ENCODE measurements at regions not wholly inside any gene's neighbourhood (a gene's known extent, or its start where the extent isn't known, plus 50 kb on each side); places are given as distances from the start of the nearest gene placed in this dataset.
A peak's percentile ranks its signal among the peaks of the same experiment; 100 is the strongest.

- Histone ChIP-seq H3K27me3 (no peaks in the 10 kb centered on the region), H3K9me3 (no peaks in the 10 kb centered on the region), H3K27ac (no peak overlapping the region), H3K4me3 (no peak overlapping the region), H3K4me1 (no peaks in the 10 kb centered on the region), H3K36me3 (no peaks in the 10 kb centered on the region)
- ATAC-seq (no peak), DNase-seq (no peak)
- intact Hi-C loops (cut with DNase I) = no loop called here
- WGBS (ENCODE audit: insufficient coverage, low coverage, low lambda C conversion rate, missing lambda C conversion rate) = 100% methylated on average over 2 of the region's 2 CpGs
- no peak for TF ChIP-seq POLR2A (IDR thresholded peaks at IDR 0.05)
- TF ChIP-seq, protein P1, sequence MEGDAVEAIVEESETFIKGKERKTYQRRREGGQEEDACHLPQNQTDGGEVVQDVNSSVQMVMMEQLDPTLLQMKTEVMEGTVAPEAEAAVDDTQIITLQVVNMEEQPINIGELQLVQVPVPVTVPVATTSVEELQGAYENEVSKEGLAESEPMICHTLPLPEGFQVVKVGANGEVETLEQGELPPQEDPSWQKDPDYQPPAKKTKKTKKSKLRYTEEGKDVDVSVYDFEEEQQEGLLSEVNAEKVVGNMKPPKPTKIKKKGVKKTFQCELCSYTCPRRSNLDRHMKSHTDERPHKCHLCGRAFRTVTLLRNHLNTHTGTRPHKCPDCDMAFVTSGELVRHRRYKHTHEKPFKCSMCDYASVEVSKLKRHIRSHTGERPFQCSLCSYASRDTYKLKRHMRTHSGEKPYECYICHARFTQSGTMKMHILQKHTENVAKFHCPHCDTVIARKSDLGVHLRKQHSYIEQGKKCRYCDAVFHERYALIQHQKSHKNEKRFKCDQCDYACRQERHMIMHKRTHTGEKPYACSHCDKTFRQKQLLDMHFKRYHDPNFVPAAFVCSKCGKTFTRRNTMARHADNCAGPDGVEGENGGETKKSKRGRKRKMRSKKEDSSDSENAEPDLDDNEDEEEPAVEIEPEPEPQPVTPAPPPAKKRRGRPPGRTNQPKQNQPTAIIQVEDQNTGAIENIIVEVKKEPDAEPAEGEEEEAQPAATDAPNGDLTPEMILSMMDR (IDR thresholded peaks at IDR 0.05) = no peak
These were observed 210.9 kb upstream of the CLINT1 start for GRCh38 chr5:158069838-158070237.

DNA sequence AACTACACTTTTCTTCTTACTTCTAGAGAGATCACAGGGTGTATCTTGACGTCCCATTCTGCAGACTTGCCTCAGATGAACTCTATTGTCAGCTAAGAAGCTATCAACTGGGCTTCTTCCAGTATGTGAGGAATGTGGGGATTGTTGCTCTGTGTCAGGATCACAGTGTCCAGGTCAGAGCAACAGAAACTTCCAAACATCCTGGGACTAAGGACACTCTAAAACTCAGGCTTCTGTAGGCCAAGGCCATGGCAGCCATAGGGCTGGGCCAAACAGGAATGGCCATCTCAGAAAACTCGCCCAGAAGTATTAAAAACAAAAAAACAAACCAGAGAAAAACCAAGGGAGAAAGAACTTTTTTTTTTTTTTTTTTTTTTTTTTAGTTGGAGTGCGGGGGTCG is 210.0 kb upstream of the CLINT1 start:
- no peaks in the 10 kb centered on the region for H3K9me3 ChIP-seq
- no peak overlapping the region for H3K27ac ChIP-seq
- intact Hi-C loops (cut with DNase I) = no loop called here
- H3K27me3 ChIP-seq = no peaks in the 10 kb centered on the region
- DNase-seq (no peak), ATAC-seq (peak in 1 of 4 donors; percentile 12)
- no peaks in the 10 kb centered on the region for H3K36me3 ChIP-seq
- 53% methylated on average over 4 of the region's 4 CpGs for WGBS (ENCODE audit: insufficient coverage, low coverage, low lambda C conversion rate, missing lambda C conversion rate)
- no peak overlapping the region for H3K4me3 ChIP-seq
- TF ChIP-seq POLR2A (IDR thresholded peaks at IDR 0.05) = no peak
- TF ChIP-seq, protein P1 (IDR thresholded peaks at IDR 0.05) = no peak
- no peaks in the 10 kb centered on the region for H3K4me1 ChIP-seq

DNA sequence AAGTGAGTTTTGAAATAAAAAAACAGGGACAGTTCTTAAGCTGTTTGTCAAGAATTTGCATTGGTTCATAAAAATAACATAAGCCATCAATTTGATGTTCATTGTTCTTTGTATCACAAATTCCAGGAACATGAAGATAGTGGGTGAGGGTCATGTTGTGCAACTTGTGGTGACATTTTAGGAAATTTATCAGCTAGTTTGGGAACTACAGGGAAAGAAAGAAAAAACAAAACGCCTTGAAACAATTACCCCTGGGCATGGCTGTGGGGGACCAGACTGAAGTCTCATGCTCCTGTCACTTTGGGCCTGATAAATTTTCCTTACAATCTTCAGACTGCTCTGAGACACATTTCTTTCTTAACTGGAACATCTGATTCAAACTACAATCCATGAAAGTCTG is 207.1 kb upstream of the CLINT1 start:
- Histone ChIP-seq H3K9me3 (no peaks in the 10 kb centered on the region), H3K4me3 (no peak overlapping the region), H3K27ac (no peak overlapping the region)

DNA sequence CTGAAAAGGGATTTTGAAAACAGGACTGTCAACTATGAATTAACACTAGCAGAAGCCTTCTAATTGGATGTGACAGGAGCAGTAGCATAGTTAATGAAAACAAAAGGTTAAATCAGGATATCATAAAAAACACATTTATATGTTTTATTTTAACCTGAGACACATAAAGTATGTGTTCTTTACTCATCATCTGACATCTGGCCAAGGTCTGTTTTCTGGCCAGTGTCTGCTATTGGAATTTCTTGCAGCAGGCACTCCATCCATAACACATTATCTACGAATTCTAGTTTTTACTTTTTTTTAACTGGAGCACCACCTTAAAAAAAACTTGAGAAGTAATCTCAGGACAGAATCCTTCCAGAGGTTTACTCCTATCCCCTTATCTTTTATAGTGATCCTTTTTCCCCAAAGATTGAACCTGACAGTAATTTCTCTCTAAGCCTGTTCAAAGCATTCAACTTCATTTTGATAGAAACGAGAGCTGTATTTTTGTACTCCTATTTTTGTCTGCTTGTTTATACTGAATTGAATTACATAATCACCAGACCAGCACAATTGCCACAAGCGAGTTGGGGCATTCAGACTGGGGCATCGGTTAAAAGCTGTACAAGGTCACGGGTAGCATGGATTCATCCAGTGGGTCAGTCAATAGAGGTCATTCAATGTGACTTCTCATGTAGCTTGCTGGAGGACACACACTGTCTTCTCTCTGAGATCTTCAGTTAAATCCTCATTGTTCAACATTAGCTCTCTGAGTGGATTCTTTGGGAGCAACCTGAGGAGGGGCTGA is 205.6 kb upstream of the CLINT1 start:
- ATAC-seq (peak in 2 of 4 donors; percentile 47 to 77), DNase-seq (no peak)
- Histone ChIP-seq H3K27ac (no peak overlapping the region), H3K36me3 (no peaks in the 10 kb centered on the region), H3K4me1 (no peaks in the 10 kb centered on the region), H3K27me3 (no peaks in the 10 kb centered on the region), H3K4me3 (no peak overlapping the region), H3K9me3 (no peaks in the 10 kb centered on the region)
- intact Hi-C loops (cut with DNase I) = no loop called here
- 31% methylated on average over 5 of the region's 5 CpGs for WGBS (ENCODE audit: insufficient coverage, low coverage, low lambda C conversion rate, missing lambda C conversion rate)
- TF ChIP-seq POLR2A (IDR thresholded peaks at IDR 0.05) = no peak
- TF ChIP-seq, protein P1 (IDR thresholded peaks at IDR 0.05) = no peak

More for the DNA sequence above, 207.1 kb upstream of the CLINT1 start:
- no peak for ATAC-seq
- Histone ChIP-seq H3K27me3 (no peaks in the 10 kb centered on the region), H3K4me1 (no peaks in the 10 kb centered on the region), H3K36me3 (no peaks in the 10 kb centered on the region)
- intact Hi-C loops (cut with DNase I) = no loop called here
- no peak for DNase-seq
- 8% methylated on average over 1 of the region's 1 CpG for WGBS (ENCODE audit: insufficient coverage, low coverage, low lambda C conversion rate, missing lambda C conversion rate)
- TF ChIP-seq, protein P1 (IDR thresholded peaks at IDR 0.05) = no peak
- TF ChIP-seq POLR2A (IDR thresholded peaks at IDR 0.05) = no peak
